C4-2B (cell line): ENCODE measurements at regions not wholly inside any gene's neighbourhood (a gene's known extent, or its start where the extent isn't known, plus 50 kb on each side); places are given as distances from the start of the nearest gene placed in this dataset.

ENCODE experiments used
- ZFX ChIP-seq: fragments of 450-650 bp; IDR thresholded peaks from 2 replicates; pipeline ENCODE4 v1.6.1; 2017
- TF ChIP-seq, protein P1 (sequence below): fragments of 450-650 bp; conservative IDR thresholded peaks from 2 replicates; pipeline ENCODE4 v1.5.1; 2017; ENCODE audit warnings: mild to moderate bottlenecking

DNA sequence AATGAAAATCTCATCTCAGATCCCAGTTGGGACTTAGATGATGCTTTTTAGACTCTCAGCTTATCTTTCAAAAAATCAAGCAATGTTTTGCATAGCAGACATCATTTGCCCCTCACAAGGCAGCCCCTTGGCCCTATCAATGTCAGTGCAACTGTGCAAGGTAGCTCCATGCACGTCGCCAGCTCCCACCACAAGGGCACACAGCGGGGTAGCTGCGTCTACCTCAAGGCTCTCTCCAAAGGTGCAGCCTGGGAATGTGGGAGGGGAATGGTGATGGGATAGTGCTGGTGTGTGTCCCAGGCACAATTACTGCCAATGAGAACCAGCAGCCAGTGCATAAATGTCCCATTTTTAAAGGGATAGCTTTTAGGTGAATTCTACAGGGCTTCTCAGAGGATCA, 137.5 kb upstream of the SYNDIG1 start:
- TF ChIP-seq, protein P1, sequence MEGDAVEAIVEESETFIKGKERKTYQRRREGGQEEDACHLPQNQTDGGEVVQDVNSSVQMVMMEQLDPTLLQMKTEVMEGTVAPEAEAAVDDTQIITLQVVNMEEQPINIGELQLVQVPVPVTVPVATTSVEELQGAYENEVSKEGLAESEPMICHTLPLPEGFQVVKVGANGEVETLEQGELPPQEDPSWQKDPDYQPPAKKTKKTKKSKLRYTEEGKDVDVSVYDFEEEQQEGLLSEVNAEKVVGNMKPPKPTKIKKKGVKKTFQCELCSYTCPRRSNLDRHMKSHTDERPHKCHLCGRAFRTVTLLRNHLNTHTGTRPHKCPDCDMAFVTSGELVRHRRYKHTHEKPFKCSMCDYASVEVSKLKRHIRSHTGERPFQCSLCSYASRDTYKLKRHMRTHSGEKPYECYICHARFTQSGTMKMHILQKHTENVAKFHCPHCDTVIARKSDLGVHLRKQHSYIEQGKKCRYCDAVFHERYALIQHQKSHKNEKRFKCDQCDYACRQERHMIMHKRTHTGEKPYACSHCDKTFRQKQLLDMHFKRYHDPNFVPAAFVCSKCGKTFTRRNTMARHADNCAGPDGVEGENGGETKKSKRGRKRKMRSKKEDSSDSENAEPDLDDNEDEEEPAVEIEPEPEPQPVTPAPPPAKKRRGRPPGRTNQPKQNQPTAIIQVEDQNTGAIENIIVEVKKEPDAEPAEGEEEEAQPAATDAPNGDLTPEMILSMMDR = no peak
- no peak for TF ChIP-seq ZFX
